GM21619 (cell line): ENCODE measurements at regions not wholly inside any gene's neighbourhood (a gene's known extent, or its start where the extent isn't known, plus 50 kb on each side); places are given as distances from the start of the nearest gene placed in this dataset.
"Not testable (repeated sequence)": the region's sequence is repeated elsewhere in the genome, so short reads cannot be mapped to it uniquely, and the experiment has no call there.

Experiments used
- ATAC-seq: cut with Tn5 transposase; IDR thresholded peaks from one replicate; pipeline ENCODE4 v1.9.1; 2021; ENCODE audit not compliant: unreplicated experiment

GRCh38 chr22:33971561-33971961 lies 51.3 kb upstream of the LARGE1 start:
- ATAC-seq = no peak

- ATAC-seq = no peak
These were observed 55.6 kb upstream of the LARGE1 start for GRCh38 chr22:33975841-33976240.

- no peak for ATAC-seq
These were observed 63.3 kb upstream of the LARGE1 start for GRCh38 chr22:33983558-33983957.

- no peak for ATAC-seq
These were observed 63.9 kb upstream of the LARGE1 start for GRCh38 chr22:33984211-33984610.

GRCh38 chr22:33984656-33985285 lies 64.5 kb upstream of the LARGE1 start:
- no peak for ATAC-seq

- ATAC-seq = no peak
These were observed 65.2 kb upstream of the LARGE1 start for GRCh38 chr22:33985506-33985905.

- ATAC-seq = no peak
These were observed 66.0 kb upstream of the LARGE1 start for GRCh38 chr22:33986167-33986771.

- no peak for ATAC-seq
These were observed 66.7 kb upstream of the LARGE1 start for GRCh38 chr22:33986954-33987353.

- ATAC-seq = not testable (repeated sequence)
These were observed 69.0 kb upstream of the LARGE1 start for GRCh38 chr22:33989263-33989662.

- no peak for ATAC-seq
These were observed 71.3 kb upstream of the LARGE1 start for GRCh38 chr22:33991620-33992019.

- no peak for ATAC-seq
These were observed 76.5 kb upstream of the LARGE1 start for GRCh38 chr22:33996824-33997223.

- ATAC-seq = no peak
These were observed 80.7 kb upstream of the LARGE1 start for GRCh38 chr22:34000879-34001526.

GRCh38 chr22:34001701-34002466 lies 81.6 kb upstream of the LARGE1 start:
- no peak for ATAC-seq

GRCh38 chr22:34004058-34004457 lies 83.8 kb upstream of the LARGE1 start:
- ATAC-seq = no peak

- no peak for ATAC-seq
These were observed 90.0 kb upstream of the LARGE1 start for GRCh38 chr22:34010259-34010658.

GRCh38 chr22:34015642-34016041 lies 95.4 kb upstream of the LARGE1 start:
- no peak for ATAC-seq

GRCh38 chr22:34017205-34017604 lies 96.9 kb upstream of the LARGE1 start:
- no peak for ATAC-seq

- ATAC-seq = no peak
These were observed 99.0 kb upstream of the LARGE1 start for GRCh38 chr22:34019190-34019845.

- ATAC-seq = no peak
These were observed 114.9 kb upstream of the LARGE1 start for GRCh38 chr22:34035209-34035608.

GRCh38 chr22:34036931-34037330 lies 116.7 kb upstream of the LARGE1 start:
- ATAC-seq = no peak
